COLO829 (cell line): ENCODE measurements at regions not wholly inside any gene's neighbourhood (a gene's known extent, or its start where the extent isn't known, plus 50 kb on each side); places are given as distances from the start of the nearest gene placed in this dataset.
A peak's percentile ranks its signal among the peaks of the same experiment; 100 is the strongest.
"Not testable (repeated sequence)": the region's sequence is repeated elsewhere in the genome, so short reads cannot be mapped to it uniquely, and the experiment has no call there.

Experiments
- DNase-seq: peaks from one replicate; pipeline ENCODE4 v3.0.0; 2012; ENCODE audit warnings: low spot score

DNA sequence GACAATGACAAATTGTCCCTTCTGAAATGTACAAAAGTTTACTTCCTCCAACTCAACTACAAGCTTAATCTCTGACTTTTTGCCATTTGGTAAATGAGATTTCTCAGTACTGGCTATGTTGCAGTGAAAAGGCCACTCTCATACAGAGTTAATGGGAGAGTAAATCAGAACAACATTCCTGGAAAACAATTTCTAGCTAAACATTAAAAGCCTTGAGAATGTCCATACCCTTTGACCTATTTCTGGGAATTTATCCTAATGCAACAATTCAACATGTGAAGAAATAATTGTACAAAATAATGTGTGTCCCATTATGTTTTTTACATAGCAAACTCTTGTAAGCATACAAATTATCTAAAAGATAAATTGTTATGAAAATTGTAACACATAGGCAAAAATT is 56.3 kb upstream of the SPEF2 start:
- no peak for DNase-seq

DNA sequence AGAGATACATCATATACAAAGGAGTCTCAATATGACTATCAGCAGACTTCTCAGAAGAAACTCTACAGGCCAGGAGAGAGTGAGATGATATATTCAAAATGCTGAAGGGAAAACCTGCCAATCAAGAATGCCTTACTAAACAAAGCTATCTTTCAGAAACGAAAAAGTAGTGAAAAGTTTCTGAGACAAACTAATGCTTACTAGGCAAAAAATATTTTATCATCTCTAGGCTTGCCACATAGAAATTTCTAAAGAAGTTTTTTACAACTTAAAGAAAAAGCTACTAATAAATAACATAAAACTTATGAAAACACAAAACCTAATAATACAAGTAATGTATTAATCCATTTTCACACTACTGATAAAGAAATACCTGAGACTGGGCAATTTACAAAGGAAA is 59.9 kb upstream of the SPEF2 start:
- DNase-seq, result no peak

DNA sequence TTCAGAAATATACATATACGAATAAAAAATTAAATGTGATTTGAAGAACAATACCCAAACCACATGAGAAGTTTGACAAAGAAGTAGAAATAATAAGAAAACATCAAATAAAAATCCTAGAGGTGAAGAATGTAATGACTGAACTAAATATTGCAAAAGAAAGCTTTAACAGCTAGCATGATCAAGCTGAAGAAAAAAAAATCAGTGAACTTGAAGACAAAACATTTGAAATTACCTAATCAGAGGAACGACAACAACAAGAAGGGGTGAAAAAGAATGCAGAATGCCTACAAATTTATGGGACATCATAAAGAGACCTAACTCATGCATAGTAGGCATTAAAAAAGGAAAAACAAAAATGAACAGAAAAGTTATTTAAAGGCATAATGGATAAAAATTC is 60.5 kb upstream of the SPEF2 start:
- no peak for DNase-seq

DNA sequence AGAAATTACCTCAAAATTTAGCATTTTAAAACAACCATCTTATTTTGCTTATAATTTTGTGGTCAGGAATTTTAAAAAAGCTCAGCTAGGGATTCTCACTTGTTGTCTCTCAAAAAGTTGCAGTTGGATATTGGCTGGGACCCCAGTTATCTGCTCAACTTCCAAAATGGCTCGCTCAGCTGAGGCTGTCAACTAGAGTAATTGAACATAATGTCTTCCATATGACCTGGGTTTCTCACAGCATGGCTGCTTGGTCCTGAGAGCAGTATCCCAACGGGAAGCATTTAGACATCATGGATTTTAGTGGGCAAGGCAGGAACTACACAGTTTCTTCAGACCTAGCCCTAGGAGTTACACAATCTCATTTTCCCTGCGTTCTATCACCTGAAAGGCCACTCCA is 63.6 kb upstream of the SPEF2 start:
- no peak for DNase-seq

DNA sequence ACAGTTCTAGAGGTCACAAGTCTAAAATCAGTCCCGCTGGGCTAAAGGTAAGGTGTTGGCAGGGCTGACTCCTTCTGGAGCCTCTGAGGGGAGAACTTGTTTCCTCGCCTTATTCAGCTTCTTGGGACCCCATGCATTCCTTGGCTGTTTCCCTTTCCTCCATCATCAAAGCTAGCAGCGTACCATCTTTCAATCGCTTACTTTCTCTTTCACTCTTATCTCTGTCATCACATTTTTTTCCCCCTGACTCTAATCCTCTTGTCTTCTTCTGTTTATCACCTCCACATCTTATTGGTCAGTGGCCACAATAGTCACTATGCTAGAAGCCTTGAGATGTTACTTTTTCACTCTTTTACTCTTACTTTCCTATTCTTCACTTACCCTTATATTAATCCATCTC is 72.5 kb upstream of the SPEF2 start:
- DNase-seq, result no peak

- no peak for DNase-seq
These were observed 74.3 kb upstream of the SPEF2 start for GRCh38 chr5:35543408-35543807.

DNA sequence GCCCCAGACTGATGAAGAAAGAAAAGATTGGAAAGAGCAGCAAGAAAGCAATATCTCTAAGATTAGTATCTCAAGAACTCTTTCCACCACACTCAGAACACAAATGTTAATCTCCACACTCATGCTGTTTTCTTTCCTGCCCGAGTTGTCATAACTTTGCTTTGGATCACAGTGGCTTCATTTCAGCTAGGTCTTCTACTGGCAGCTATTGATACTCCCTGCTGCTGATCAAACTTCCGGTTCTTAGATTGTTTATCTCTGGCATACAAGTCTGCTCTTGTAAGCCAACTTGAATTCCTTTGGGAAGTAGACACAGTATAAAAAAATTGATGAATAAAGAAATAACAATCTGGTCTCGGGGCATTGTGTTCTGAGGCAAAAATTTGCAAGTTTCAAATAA is 77.7 kb upstream of the SPEF2 start:
- no peak for DNase-seq

GRCh38 chr5:35538198-35538931 is 79.3 kb upstream of the SPEF2 start:
- DNase-seq, result no peak

- no peak for DNase-seq
These were observed 84.5 kb upstream of the SPEF2 start for GRCh38 chr5:35533156-35533555.

DNA sequence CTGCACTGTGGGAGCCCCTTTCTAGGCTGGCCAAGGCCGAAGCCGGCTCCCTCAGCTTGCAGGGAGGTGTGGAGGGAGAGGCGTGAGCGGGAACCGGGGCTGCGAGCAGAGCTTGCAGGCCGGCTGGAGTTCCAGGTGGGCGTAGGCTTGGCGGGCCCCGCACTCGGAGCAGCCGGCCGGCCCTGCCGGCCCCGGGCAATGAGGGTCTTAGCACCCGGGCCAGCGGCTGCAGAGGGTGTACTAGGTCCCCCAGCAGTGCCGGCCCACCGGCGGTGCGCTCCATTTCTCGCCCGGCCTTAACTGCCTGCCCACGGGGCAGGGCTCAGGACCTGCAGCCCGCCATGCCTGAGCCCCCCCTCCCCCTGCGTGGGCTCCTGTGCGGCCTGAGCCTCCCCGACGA is 86.1 kb upstream of the SPEF2 start:
- not testable (repeated sequence) for DNase-seq

- no peak for DNase-seq
These were observed 99.6 kb upstream of the SPEF2 start for GRCh38 chr5:35518104-35518503.

DNA sequence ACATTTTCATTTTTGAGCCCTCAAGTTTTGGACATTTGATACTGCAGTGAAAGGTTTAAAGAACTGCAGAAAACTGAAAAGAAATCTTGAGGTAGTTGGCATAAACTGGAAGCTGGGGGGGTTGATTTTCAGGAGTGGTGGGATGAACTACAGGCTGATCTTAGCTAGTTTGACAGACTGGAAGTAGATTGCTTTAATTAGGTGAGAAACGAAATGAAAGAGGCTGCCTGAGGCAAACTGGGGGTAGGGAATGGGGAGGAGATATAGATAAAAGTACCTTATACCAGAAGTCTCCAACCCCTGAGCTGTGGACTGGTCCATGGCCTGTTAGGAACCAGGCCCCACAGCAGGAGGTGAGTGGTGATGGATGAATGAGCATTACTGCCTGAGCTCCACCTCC is 101.4 kb upstream of the SPEF2 start:
- DNase-seq, result no peak

DNA sequence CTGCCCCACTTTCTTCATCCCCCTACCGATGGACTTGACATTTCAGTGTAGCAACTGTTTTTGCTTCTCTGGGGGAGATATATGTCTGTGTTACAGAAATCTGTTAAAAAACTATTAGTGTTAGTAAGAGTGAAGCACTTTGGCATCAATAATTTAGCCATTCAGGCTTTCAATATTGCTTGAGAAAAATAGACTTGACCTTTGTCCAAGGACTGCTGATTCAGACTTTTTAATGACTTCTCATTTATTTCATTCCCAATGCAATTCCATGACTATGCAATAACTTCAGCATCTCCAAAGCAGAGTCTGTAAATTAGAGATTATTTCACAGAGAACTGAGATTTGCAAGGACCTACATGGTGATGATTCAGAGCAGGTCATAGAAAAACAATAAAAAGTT is 104.1 kb upstream of the SPEF2 start:
- DNase-seq, result no peak

- DNase-seq, result no peak
These were observed 115.5 kb upstream of the SPEF2 start for GRCh38 chr5:35502206-35502605.

- peak; percentile 8 for DNase-seq
These were observed 128.9 kb upstream of the SPEF2 start for GRCh38 chr5:35488791-35489190.

- DNase-seq, result no peak
These were observed 129.6 kb upstream of the SPEF2 start for GRCh38 chr5:35488055-35488454.

DNA sequence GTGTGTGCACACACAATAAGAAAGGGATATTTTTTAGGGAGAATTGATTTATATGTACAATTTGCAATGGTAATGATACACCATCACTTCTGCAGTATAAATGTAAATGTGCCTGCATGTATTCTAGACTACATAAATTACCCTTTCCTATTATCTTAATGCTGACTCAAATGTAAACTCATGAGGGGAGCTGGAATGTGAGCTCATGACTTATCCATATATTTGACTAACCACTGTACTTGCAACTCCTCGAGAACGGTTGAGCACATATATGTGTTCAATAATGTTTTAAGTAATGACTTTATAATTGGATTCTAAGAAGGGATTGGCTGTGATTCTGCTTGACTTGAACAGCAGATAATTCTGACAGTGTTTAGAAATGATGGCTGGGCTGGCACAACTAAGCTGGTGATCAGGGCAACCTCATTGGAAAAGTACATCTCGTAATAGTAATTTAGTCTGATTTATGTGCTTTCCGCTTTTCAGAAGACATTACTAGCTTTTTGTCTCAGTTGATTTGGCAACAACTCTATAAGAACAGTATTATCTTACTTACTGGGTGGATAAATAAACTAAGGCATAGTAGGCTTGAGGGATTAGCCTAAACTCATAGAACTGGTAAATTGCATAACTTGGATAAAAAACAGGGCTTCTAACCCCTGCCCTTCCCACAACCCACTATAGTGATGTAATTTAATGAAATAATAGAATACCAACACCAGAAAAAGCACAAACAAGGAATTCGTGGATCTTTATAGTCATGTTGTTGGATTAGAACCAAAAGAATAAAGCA is 130.2 kb upstream of the SPEF2 start:
- no peak for DNase-seq

DNA sequence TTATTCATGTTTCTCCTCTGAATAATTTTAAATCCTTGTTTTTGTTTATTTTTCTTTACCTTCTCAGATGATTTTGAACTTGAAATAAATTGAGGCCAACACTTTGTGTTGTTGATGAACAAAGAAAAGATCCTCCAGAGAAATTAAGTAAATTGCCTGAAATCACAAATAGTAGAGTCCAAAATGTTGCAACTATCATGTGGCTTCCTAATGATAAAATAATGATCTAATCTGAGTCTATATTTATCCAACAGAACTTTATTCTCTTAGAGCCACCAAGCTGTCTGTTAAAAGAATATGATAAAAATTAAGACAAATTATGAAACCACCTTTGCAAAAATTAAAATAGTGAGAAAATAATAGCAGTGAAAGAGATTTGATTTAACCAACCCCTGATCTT is 132.2 kb upstream of the SPEF2 start:
- no peak for DNase-seq

DNA sequence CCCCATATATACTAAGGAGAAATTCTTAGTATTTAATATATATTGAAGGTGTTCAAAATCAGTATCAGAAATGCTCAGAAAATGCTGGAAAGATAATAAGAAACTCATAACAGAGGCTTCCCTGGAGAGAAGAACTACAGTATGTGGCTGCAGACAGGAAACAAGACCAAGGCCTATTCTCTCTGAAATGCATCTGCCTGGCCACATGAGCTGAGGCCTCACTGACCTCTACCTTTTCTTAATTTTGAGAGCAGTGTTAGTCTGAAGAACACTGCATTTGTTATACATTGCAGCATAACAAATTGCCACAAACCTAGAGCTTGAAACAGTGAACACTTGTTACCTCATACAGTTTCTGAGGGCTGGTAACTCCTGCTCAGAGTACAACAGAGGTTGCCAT is 133.4 kb upstream of the SPEF2 start:
- no peak for DNase-seq

DNA sequence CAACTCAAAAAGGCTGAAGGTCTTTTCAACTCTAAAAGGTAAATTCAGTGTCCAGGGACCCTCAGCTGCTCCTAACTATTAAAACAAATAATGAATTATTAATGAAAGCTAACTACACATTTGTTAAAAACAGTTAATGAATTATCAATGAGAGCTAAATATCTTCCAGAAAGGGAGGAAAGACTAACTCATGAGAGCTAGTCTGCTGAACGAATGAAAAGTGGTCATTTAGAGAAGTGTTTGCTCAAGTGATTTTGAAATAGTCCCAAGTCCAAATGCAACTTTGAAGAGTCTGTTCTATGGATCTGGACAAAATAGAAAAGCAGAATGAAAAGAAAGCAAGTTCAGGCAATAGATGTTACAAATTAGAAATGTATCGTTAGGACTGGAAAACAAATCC is 133.9 kb upstream of the SPEF2 start:
- DNase-seq, result no peak

GRCh38 chr5:35483191-35483590 is 134.5 kb upstream of the SPEF2 start:
- no peak for DNase-seq

DNA sequence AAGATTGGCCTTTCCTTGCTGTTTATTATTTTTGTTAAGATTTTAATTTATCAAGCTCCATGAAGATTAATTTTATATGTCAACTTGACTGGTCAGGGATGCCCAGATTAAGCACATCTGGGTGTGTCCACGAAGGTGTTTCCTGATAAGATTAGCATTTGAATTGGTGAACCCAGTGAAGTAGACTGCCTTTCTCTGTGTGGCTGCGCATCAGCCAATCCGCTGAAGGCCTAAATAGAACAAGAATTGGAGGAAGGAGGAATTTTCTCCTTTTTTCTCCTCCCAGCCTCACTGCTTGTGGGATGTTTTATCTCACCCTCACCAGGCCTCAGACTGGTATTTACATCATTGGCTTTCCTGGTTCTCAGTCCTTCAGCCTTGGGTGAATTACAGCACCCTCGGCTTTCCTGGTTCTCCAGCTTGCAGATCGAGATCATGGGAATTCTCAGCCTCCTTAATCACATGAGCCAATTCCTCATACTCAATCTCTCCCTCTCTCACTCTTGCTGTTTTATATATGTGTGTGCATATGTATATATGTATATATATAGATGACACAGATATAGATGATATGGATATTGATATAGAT is 135.4 kb upstream of the SPEF2 start:
- DNase-seq, result no peak
